Smooth muscle cell (in vitro differentiated cells): ENCODE measurements at regions not wholly inside any gene's neighbourhood (a gene's known extent, or its start where the extent isn't known, plus 50 kb on each side); places are given as distances from the start of the nearest gene placed in this dataset.

Experiments used
- DNase-seq: peaks from one replicate; lab custom pipeline; 2025; ENCODE audit not compliant: unreplicated experiment; lab: John Stamatoyannopoulos, UW
- H2AFZ ChIP-seq: fragments of 200-600 bp; sonication (generic); 2 replicates; pipeline ENCODE4 v1.6.0; 2016; ENCODE audit warnings: antibody characterized with exemption, low read depth, mild to moderate bottlenecking
- H3F3A ChIP-seq: fragments of 200-600 bp; sonication (generic); 2 replicates; pipeline ENCODE4 v1.6.0; 2017; ENCODE audit warnings: antibody characterized with exemption, low read depth
- H3K27ac ChIP-seq: fragments of 200-600 bp; sonication (generic); 2 replicates; pipeline ENCODE4 v1.5.1; 2016; ENCODE audit warnings: low read depth, mild to moderate bottlenecking
- H3K27me3 ChIP-seq: fragments of 200-600 bp; sonication (generic); 2 replicates; pipeline ENCODE4 v1.6.1; 2016; ENCODE audit warnings: low read depth, mild to moderate bottlenecking
- H3K36me3 ChIP-seq: fragments of 200-600 bp; sonication (generic); 2 replicates; pipeline ENCODE4 v1.5.1; 2016; ENCODE audit warnings: low read depth
- H3K4me1 ChIP-seq: fragments of 200-600 bp; sonication (generic); 2 replicates; pipeline ENCODE4 v1.5.1; 2016; ENCODE audit warnings: low read depth
- H3K4me2 ChIP-seq: fragments of 200-600 bp; sonication (generic); 2 replicates; pipeline ENCODE4 v1.6.0; 2016; ENCODE audit warnings: mild to moderate bottlenecking
- H3K4me3 ChIP-seq: fragments of 200-600 bp; sonication (generic); 2 replicates; pipeline ENCODE4 v1.5.1; 2016; ENCODE audit warnings: mild to moderate bottlenecking
- H3K79me2 ChIP-seq: fragments of 200-600 bp; sonication (generic); 2 replicates; pipeline ENCODE4 v1.6.0; 2016; ENCODE audit warnings: low read depth, mild to moderate bottlenecking
- H3K9ac ChIP-seq: fragments of 200-600 bp; sonication (generic); 2 replicates; pipeline ENCODE4 v1.6.0; 2016; ENCODE audit warnings: low read depth
- H3K9me3 ChIP-seq: fragments of 200-600 bp; sonication (generic); replicated peaks from 2 replicates; pipeline ENCODE4 v1.5.1; 2016; ENCODE audit warnings: low read depth
- H4K20me1 ChIP-seq: fragments of 200-600 bp; sonication (generic); 2 replicates; pipeline ENCODE4 v1.6.0; 2016; ENCODE audit warnings: low read depth
- CTCF ChIP-seq: fragments of 200-600 bp; sonication (generic); IDR thresholded peaks from 2 replicates; pipeline ENCODE4 v1.5.1; 2017; ENCODE audit warnings: borderline replicate concordance, mild to moderate bottlenecking, antibody characterized with exemption; ENCODE audit not compliant: insufficient read depth, poor library complexity, severe bottlenecking
- WGBS: methylation state at CpG from one replicate; pipeline ENCODE4 v1.1.7; 2016; ENCODE audit warnings: low lambda C conversion rate; 5-methylcytosine and 5-hydroxymethylcytosine counted together

GRCh38 chr12:85713373-85713772 is 122.8 kb downstream of the RASSF9 start:
- TF ChIP-seq CTCF, result no peak
- Histone ChIP-seq H3K4me1 (no peaks in the 10 kb centered on the region), H3K9ac (no peak overlapping the region), H3K79me2 (no peaks in the 10 kb centered on the region), H2AFZ (no peak overlapping the region), H3K9me3 (no peaks in the 10 kb centered on the region), H4K20me1 (no peaks in the 10 kb centered on the region), H3K4me2 (no peak overlapping the region), H3K27ac (no peak overlapping the region), H3F3A (no peaks in the 10 kb centered on the region), H3K36me3 (no peaks in the 10 kb centered on the region), H3K4me3 (no peak overlapping the region), H3K27me3 (no peaks in the 10 kb centered on the region)
- DNase-seq, result no peak
- WGBS, result 89% methylated on average over 4 of the region's 4 CpGs

GRCh38 chr12:85714425-85714824 is 121.8 kb downstream of the RASSF9 start:
- no peaks in the 10 kb centered on the region for H3K4me1 ChIP-seq
- no peaks in the 10 kb centered on the region for H3K27me3 ChIP-seq
- H3K27ac ChIP-seq, result no peak overlapping the region
- H3K9ac ChIP-seq, result no peak overlapping the region
- H3K36me3 ChIP-seq, result no peaks in the 10 kb centered on the region
- TF ChIP-seq CTCF, result no peak
- H3K79me2 ChIP-seq, result no peaks in the 10 kb centered on the region
- DNase-seq, result no peak
- H3K9me3 ChIP-seq, result no peaks in the 10 kb centered on the region
- H3K4me2 ChIP-seq, result no peak overlapping the region
- 100% methylated on average over 1 of the region's 1 CpG for WGBS
- no peak overlapping the region for H3K4me3 ChIP-seq
- no peaks in the 10 kb centered on the region for H4K20me1 ChIP-seq
- no peaks in the 10 kb centered on the region for H3F3A ChIP-seq
- no peak overlapping the region for H2AFZ ChIP-seq

- no peaks in the 10 kb centered on the region for H4K20me1 ChIP-seq
- H3K4me1 ChIP-seq, result no peaks in the 10 kb centered on the region
- H2AFZ ChIP-seq, result no peak overlapping the region
- H3K4me2 ChIP-seq, result no peak overlapping the region
- no peaks in the 10 kb centered on the region for H3K79me2 ChIP-seq
- H3K27ac ChIP-seq, result no peak overlapping the region
- no peak for TF ChIP-seq CTCF
- no peaks in the 10 kb centered on the region for H3F3A ChIP-seq
- no peaks in the 10 kb centered on the region for H3K27me3 ChIP-seq
- H3K36me3 ChIP-seq, result no peaks in the 10 kb centered on the region
- DNase-seq, result no peak
- no peaks in the 10 kb centered on the region for H3K9me3 ChIP-seq
- 89% methylated on average over 1 of the region's 1 CpG for WGBS
- H3K4me3 ChIP-seq, result no peak overlapping the region
- H3K9ac ChIP-seq, result no peak overlapping the region
These were observed 115.7 kb downstream of the RASSF9 start for GRCh38 chr12:85720308-85721033.

- no peaks in the 10 kb centered on the region for H3K79me2 ChIP-seq
- no peak for DNase-seq
- H3K9ac ChIP-seq, result no peak overlapping the region
- 69% methylated on average over 2 of the region's 2 CpGs for WGBS
- H3K36me3 ChIP-seq, result no peaks in the 10 kb centered on the region
- H2AFZ ChIP-seq, result no peak overlapping the region
- no peaks in the 10 kb centered on the region for H3F3A ChIP-seq
- H3K27me3 ChIP-seq, result no peaks in the 10 kb centered on the region
- H3K4me3 ChIP-seq, result no peak overlapping the region
- no peak overlapping the region for H3K4me2 ChIP-seq
- no peaks in the 10 kb centered on the region for H4K20me1 ChIP-seq
- H3K27ac ChIP-seq, result no peak overlapping the region
- no peak for TF ChIP-seq CTCF
- no peaks in the 10 kb centered on the region for H3K9me3 ChIP-seq
- H3K4me1 ChIP-seq, result no peaks in the 10 kb centered on the region
These were observed 110.2 kb downstream of the RASSF9 start for GRCh38 chr12:85725991-85726390.
